Vagina (tissue), 2 donors: ENCODE measurements at regions not wholly inside any gene's neighbourhood (a gene's known extent, or its start where the extent isn't known, plus 50 kb on each side); places are given as distances from the start of the nearest gene placed in this dataset.

Source experiments
- DNase-seq, 2 donors: peaks; one replicate each; pipeline ENCODE4 v3.0.0-alpha.2; 2017; ENCODE audit errors: extremely low spot score in 2 of 2
- H3K27ac ChIP-seq: fragments of 200-600 bp; sonication (generic); one replicate; pipeline ENCODE4 v1.5.1; 2019
- H3K27me3 ChIP-seq: fragments of 200-600 bp; sonication (generic); one replicate; pipeline ENCODE4 v1.5.1; 2019
- H3K36me3 ChIP-seq, 2 donors: fragments of 200-600 bp; sonication (generic); one replicate each; pipeline ENCODE4 v1.5.1; 2017 to 2019
- H3K4me1 ChIP-seq: fragments of 200-600 bp; sonication (generic); one replicate; pipeline ENCODE4 v1.5.1; 2019
- H3K4me3 ChIP-seq, 2 donors: fragments of 200-600 bp; sonication (generic); 1 replicate in 1 of 2; 2 replicates in 1 of 2; pipeline ENCODE4 v1.5.1; 2016 to 2019
- H3K9me3 ChIP-seq: fragments of 200-600 bp; sonication (generic); one replicate; pipeline ENCODE4 v1.5.1; 2019
- POLR2A ChIP-seq, 2 donors: fragments of 450-650 bp; IDR thresholded peaks; one replicate each; pipeline ENCODE4 v1.6.1; 2017; ENCODE audit warnings: antibody characterized with exemption in 2 of 2, mild to moderate bottlenecking in 2 of 2, moderate library complexity in 2 of 2
- POLR2AphosphoS5 ChIP-seq, 2 donors: sonication (generic); formaldehyde crosslinking; IDR thresholded peaks; one replicate each; pipeline ENCODE4 v1.9.0; 2017; ENCODE audit warnings: antibody characterized with exemption in 2 of 2, mild to moderate bottlenecking in 2 of 2, low read depth in 1 of 2; ENCODE audit not compliant: insufficient read depth in 1 of 2
- intact Hi-C: fragments of 100-400 bp; cut with DNase I; formaldehyde crosslinking; loops from one replicate; pipeline ENCODE4 v1.15.1; 2023
- TF ChIP-seq, protein P1 (sequence below), 3 experiments: fragments of 450-650 bp in 2 of 3; fragments of 200-600 bp in 1 of 3; sonication (generic) in 1 of 3; IDR thresholded peaks; one replicate each; pipeline ENCODE4 v1.5.1; 2017 to 2019; ENCODE audit warnings: antibody characterized with exemption in 3 of 3, mild to moderate bottlenecking in 2 of 3, moderate library complexity in 2 of 3

DNA sequence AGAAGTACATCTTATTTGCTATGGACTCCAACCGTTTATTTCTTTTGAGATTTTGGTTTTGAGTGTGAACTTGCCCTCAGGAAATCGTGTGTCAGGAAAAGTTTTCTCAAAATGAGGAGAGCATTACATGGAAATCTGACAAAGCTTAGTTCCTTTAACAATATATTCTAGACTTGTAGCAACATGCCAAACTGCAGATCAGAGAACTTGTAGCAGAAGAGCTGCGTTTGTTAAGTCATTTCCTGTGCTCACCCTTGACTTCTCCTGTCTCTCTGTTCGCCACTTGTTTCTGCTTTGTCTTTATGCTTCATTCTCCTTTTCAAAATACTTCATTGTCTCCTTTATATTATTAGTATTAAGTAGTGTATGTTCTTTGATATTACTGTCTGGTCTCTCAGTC lies 116.6 kb upstream of the FOXP2 start:
- H3K27ac ChIP-seq, result no peak overlapping the region
- no peaks in the 10 kb centered on the region for H3K9me3 ChIP-seq
- no peaks in the 10 kb centered on the region for H3K36me3 ChIP-seq
- TF ChIP-seq, protein P1, sequence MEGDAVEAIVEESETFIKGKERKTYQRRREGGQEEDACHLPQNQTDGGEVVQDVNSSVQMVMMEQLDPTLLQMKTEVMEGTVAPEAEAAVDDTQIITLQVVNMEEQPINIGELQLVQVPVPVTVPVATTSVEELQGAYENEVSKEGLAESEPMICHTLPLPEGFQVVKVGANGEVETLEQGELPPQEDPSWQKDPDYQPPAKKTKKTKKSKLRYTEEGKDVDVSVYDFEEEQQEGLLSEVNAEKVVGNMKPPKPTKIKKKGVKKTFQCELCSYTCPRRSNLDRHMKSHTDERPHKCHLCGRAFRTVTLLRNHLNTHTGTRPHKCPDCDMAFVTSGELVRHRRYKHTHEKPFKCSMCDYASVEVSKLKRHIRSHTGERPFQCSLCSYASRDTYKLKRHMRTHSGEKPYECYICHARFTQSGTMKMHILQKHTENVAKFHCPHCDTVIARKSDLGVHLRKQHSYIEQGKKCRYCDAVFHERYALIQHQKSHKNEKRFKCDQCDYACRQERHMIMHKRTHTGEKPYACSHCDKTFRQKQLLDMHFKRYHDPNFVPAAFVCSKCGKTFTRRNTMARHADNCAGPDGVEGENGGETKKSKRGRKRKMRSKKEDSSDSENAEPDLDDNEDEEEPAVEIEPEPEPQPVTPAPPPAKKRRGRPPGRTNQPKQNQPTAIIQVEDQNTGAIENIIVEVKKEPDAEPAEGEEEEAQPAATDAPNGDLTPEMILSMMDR (IDR thresholded peaks at IDR 0.05), result no peak
- no peak for TF ChIP-seq POLR2A (IDR thresholded peaks at IDR 0.05)
- no peak for TF ChIP-seq POLR2AphosphoS5 (IDR thresholded peaks at IDR 0.05; ENCODE audit: insufficient read depth in 1 of 2, low read depth in 1 of 2)
- no peaks in the 10 kb centered on the region for H3K4me1 ChIP-seq
- no peaks in the 10 kb centered on the region for H3K27me3 ChIP-seq
- no peak overlapping the region for H3K4me3 ChIP-seq
- no peak for DNase-seq
- intact Hi-C loops, result no loop called here

DNA sequence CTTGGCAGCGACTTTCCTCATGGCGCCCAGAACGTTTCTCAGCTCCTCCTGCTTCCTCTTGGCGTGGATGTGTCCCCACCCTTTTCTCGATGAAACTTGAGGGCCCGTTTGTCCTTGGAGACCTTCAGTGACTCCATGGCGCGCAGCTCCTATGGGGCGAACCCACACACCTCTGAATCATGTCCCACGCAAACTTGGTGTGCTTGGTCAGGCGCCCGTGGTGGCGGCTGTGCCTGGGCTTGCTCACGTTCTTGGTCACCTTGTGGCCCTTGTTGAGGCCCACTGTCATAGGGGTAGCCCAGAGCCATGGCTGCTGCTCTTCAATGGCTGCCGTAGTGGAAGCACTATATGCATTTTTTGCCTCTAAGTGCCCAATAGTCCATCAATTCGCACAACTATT lies 117.5 kb upstream of the FOXP2 start:
- intact Hi-C loops, result no loop called here
- Histone ChIP-seq H3K4me1 (no peaks in the 10 kb centered on the region), H3K27ac (no peak overlapping the region), H3K36me3 (no peaks in the 10 kb centered on the region), H3K27me3 (no peaks in the 10 kb centered on the region), H3K4me3 (no peak overlapping the region), H3K9me3 (no peaks in the 10 kb centered on the region)
- no peak for TF ChIP-seq POLR2A (IDR thresholded peaks at IDR 0.05)
- TF ChIP-seq, protein P1 (IDR thresholded peaks at IDR 0.05), result no peak
- no peak for TF ChIP-seq POLR2AphosphoS5 (IDR thresholded peaks at IDR 0.05; ENCODE audit: insufficient read depth in 1 of 2, low read depth in 1 of 2)
- DNase-seq, result no peak

DNA sequence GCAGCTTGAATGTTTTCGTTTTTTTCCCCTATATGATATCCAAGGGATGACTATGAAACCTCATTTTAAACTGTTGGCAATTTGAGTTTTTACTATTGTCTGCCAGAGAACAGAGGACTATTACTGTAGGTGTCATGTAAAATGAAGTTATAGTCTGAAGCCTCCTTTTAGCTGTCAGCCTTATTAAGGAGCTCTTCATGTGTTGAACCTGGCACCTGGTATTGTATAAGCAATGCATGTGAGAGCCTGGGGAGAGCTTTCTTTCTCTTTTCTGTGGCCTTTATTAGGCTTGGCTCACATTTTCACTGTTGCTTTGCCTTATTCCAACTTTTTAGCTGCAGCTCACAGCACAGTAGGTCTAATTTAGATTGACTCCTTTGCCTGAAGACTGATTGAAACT lies 119.1 kb upstream of the FOXP2 start:
- Histone ChIP-seq H3K27me3 (no peaks in the 10 kb centered on the region), H3K4me1 (no peaks in the 10 kb centered on the region), H3K27ac (no peak overlapping the region), H3K9me3 (no peaks in the 10 kb centered on the region), H3K36me3 (no peaks in the 10 kb centered on the region), H3K4me3 (no peak overlapping the region)
- intact Hi-C loops, result no loop called here
- no peak for DNase-seq
- TF ChIP-seq POLR2AphosphoS5 (IDR thresholded peaks at IDR 0.05; ENCODE audit: insufficient read depth in 1 of 2, low read depth in 1 of 2) (no peak), POLR2A (IDR thresholded peaks at IDR 0.05) (no peak)
- TF ChIP-seq, protein P1 (IDR thresholded peaks at IDR 0.05), result no peak

DNA sequence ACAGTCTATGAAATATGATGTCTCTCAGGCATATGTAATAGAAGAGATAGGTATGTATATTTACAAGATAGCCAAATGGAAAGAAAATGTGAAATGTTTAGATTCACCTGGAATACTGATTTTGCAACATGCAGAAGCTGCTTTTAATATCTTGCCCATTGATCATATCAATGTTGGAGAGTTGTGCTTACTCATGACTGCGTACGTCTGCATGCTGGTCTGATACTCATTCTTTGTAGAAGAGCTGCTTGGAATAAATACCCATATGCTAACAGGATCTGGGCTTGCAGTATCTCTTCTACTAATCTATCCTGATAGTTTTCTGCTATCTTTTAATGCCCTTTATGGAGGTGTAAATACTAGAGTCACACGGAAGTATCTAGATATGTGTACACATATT lies 120.6 kb upstream of the FOXP2 start:
- TF ChIP-seq, protein P1 (IDR thresholded peaks at IDR 0.05), result no peak
- no peak for TF ChIP-seq POLR2AphosphoS5 (IDR thresholded peaks at IDR 0.05; ENCODE audit: insufficient read depth in 1 of 2, low read depth in 1 of 2)
- TF ChIP-seq POLR2A (IDR thresholded peaks at IDR 0.05), result no peak
- H3K4me1 ChIP-seq, result no peaks in the 10 kb centered on the region
- intact Hi-C loops, result no loop called here

DNA sequence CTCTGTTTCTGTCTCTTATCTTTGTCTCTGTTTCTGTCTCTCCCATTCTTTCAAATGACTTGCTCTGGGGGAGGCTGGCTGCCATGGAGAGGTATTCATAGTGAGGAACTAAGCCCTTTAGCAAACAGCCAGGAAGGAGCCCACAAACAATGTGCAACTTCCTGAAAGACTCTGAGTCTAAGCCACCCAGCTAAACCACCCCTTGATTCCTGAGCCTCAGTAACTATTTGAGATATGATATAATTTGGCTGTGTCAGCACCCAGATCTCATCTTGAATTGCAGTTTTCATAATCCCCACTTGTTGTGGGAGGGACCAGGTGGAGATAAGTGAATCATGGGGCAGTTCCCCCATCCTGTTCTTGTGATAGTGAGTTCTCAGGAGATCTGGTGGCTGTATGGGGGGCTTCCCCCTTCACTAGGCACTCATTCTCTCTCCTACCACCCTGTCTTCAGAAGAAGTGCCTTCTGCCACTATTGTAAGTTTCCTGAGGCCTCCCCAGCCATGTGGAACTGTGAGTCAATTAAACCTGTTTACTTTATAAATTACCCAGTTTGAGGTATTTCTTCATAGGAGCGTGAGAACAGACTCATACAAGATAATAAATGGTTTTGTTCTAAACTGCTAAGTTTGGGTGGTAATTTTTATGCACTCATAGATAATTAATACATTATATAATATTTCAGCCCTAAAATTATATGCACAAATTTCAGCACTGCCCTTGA lies 121.2 kb upstream of the FOXP2 start:
- H3K27me3 ChIP-seq, result no peaks in the 10 kb centered on the region
- H3K27ac ChIP-seq, result no peak overlapping the region
- intact Hi-C loops, result no loop called here
- DNase-seq, result no peak
- H3K9me3 ChIP-seq, result no peaks in the 10 kb centered on the region
- H3K36me3 ChIP-seq, result no peaks in the 10 kb centered on the region
- H3K4me1 ChIP-seq, result no peaks in the 10 kb centered on the region
- H3K4me3 ChIP-seq, result no peak overlapping the region
- TF ChIP-seq, protein P1 (IDR thresholded peaks at IDR 0.05), result no peak
- no peak for TF ChIP-seq POLR2AphosphoS5 (IDR thresholded peaks at IDR 0.05; ENCODE audit: insufficient read depth in 1 of 2, low read depth in 1 of 2)
- no peak for TF ChIP-seq POLR2A (IDR thresholded peaks at IDR 0.05)

More for the DNA sequence above, 120.6 kb upstream of the FOXP2 start:
- no peaks in the 10 kb centered on the region for H3K9me3 ChIP-seq
- H3K36me3 ChIP-seq, result no peaks in the 10 kb centered on the region
- no peak for DNase-seq
- H3K27ac ChIP-seq, result no peak overlapping the region
- no peak overlapping the region for H3K4me3 ChIP-seq
- H3K27me3 ChIP-seq, result no peaks in the 10 kb centered on the region
